ENCODE measurements at regions not wholly inside any gene's neighbourhood (a gene's known extent, or its start where the extent isn't known, plus 50 kb on each side); places are given as distances from the start of the nearest gene placed in this dataset.

GRCh38 chr20:5448449-5449118 is 131.8 kb upstream of the PROKR2 start (continued):
- no peak for TF ChIP-seq CHD7 (IDR thresholded peaks at IDR 0.05; ENCODE audit: insufficient replicate concordance, low read length)
